ENCODE measurements at regions not wholly inside any gene's neighbourhood (a gene's known extent, or its start where the extent isn't known, plus 50 kb on each side); places are given as distances from the start of the nearest gene placed in this dataset.

DNA sequence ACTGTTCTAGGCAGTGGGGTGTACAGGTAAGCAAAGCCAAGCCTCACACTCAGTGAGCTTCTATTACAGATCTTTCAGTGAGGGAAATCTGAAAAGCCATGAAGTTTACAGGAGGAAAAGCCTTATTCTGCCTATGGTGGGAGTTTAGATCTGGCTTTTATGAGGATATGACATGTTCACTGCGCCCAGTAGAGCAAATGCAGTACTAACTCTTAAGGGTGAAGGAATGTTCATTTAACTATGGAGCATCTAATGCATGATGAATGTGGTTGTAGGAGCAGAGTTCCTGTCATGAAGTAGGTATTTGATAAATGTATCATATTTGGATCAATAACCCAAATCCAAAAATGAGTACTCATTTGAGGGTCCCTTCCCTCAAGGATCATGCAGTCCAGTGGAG is 230.2 kb upstream of the PAPPA start:
- DNase-seq = no peak
- TF ChIP-seq, protein P1, sequence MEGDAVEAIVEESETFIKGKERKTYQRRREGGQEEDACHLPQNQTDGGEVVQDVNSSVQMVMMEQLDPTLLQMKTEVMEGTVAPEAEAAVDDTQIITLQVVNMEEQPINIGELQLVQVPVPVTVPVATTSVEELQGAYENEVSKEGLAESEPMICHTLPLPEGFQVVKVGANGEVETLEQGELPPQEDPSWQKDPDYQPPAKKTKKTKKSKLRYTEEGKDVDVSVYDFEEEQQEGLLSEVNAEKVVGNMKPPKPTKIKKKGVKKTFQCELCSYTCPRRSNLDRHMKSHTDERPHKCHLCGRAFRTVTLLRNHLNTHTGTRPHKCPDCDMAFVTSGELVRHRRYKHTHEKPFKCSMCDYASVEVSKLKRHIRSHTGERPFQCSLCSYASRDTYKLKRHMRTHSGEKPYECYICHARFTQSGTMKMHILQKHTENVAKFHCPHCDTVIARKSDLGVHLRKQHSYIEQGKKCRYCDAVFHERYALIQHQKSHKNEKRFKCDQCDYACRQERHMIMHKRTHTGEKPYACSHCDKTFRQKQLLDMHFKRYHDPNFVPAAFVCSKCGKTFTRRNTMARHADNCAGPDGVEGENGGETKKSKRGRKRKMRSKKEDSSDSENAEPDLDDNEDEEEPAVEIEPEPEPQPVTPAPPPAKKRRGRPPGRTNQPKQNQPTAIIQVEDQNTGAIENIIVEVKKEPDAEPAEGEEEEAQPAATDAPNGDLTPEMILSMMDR (IDR thresholded peaks at IDR 0.05; ENCODE audit: low read depth, low read length) = no peak
- Histone ChIP-seq H3K9me3 (no peaks in the 10 kb centered on the region; the same call in 1 of the 2 replicates), H3K36me3 (no peaks in the 10 kb centered on the region), H3K4me1 (no peaks in the 10 kb centered on the region), H3K4me3 (ENCODE audit: low read depth, low read length) (no peak overlapping the region), H3K27me3 (no peaks in the 10 kb centered on the region)

DNA sequence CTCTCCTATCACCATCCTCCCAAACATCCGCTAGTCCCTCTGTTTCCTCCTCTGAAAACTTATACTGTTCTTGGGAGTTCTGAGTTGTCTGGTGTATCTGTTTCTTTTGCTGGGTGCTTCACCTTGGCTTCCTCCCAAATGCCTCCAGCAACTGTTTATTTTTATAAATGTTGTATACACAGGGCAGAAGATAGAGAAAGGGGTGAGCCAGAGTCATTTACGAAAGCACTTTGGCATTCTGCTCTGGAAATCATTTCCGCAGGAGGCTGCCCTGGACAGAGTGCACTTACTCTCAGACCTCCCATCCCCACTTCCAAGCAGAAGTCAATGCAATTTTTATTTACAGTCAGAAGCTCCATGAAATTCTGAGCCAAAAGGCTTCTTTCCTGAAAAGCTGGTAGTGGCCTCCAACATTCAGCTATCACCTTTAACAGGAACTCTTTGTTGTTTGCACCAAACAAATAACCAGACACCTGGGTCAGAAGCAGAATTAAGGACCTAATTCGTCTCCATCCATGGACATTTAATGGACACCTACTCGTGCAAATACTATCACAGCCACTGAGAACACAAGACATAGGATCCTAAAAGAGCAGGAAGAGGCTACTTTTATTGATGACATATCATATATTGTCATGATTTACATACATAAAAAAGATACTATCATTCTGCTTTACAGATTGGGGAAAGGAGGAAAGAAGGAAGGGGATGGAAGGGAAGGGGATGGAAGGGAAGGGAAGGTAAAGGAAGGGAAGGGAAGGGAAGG is 229.5 kb upstream of the PAPPA start:
- H3K9me3 ChIP-seq = no peaks in the 10 kb centered on the region; the same call in 1 of the 2 replicates
- no peaks in the 10 kb centered on the region for H3K4me1 ChIP-seq
- H3K4me3 ChIP-seq (ENCODE audit: low read depth, low read length) = no peak overlapping the region
- no peak for DNase-seq
- no peaks in the 10 kb centered on the region for H3K36me3 ChIP-seq
- H3K27me3 ChIP-seq = no peaks in the 10 kb centered on the region
- TF ChIP-seq, protein P1 (IDR thresholded peaks at IDR 0.05; ENCODE audit: low read depth, low read length) = no peak

DNA sequence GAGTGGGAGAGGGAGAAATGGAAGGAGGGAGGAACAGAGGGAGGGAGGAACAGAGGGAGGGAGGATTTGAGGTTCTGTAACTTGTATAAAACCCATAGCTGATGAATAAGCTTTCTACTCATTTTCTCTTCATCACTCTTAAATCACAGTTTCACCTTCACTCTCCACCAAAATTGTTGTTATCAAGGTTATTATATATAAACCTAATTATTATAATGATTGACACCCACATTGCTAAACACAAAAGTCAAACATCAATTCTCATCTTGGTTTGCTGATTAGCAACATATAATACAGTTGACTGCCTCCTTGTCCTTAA is 229.0 kb upstream of the PAPPA start:
- Histone ChIP-seq H3K36me3 (no peaks in the 10 kb centered on the region), H3K27me3 (no peaks in the 10 kb centered on the region), H3K9me3 (no peaks in the 10 kb centered on the region; the same call in 1 of the 2 replicates), H3K4me3 (ENCODE audit: low read depth, low read length) (no peak overlapping the region), H3K4me1 (no peaks in the 10 kb centered on the region)
- TF ChIP-seq, protein P1 (IDR thresholded peaks at IDR 0.05; ENCODE audit: low read depth, low read length) = no peak
- no peak for DNase-seq

DNA sequence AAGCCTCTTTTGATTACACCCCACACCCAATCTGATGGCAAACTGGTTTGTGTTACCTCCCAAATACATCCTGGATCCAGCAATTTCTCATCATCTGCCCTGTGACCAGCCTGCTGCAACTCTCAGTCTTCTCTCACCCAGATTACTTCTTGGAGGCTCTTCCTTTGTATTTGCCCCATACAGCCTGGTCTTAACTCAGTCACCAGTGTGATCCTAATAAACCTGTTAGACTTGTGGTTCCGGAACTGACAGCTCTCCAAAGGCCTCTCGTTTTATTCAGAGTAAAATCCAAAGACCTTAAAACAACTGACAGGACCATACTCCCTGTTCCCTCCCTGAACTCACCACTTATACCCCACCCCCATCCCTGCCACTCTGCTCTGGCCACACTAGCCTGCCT is 228.2 kb upstream of the PAPPA start:
- Histone ChIP-seq H3K27me3 (no peaks in the 10 kb centered on the region), H3K9me3 (no peaks in the 10 kb centered on the region; the same call in 1 of the 2 replicates), H3K4me3 (ENCODE audit: low read depth, low read length) (no peak overlapping the region), H3K36me3 (no peaks in the 10 kb centered on the region), H3K4me1 (no peaks in the 10 kb centered on the region)
- DNase-seq = no peak
- TF ChIP-seq, protein P1 (IDR thresholded peaks at IDR 0.05; ENCODE audit: low read depth, low read length) = no peak

DNA sequence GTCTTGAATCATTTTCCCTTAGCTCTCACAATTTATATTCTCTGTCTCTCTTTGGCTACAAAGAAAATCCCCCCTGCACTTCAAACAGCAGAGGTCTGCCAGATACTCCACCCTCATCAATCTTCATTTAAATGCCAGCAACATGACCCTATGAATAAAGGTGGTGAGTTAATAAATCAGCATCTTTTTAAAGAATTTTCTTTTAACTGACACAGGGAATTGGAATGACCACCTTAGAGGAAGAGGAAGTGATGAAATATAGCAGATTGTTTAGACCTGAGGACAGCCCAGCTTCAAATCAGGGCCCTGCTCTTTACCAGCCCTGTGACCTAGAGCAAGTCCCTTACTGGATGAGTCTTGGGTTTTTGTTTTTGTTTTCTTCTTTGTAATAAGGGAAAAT is 223.1 kb upstream of the PAPPA start:
- Histone ChIP-seq H3K27me3 (no peaks in the 10 kb centered on the region), H3K9me3 (no peaks in the 10 kb centered on the region; the same call in 1 of the 2 replicates), H3K36me3 (no peaks in the 10 kb centered on the region), H3K4me1 (no peaks in the 10 kb centered on the region), H3K4me3 (ENCODE audit: low read depth, low read length) (no peak overlapping the region)
- TF ChIP-seq, protein P1 (IDR thresholded peaks at IDR 0.05; ENCODE audit: low read depth, low read length) = no peak
- no peak for DNase-seq

DNA sequence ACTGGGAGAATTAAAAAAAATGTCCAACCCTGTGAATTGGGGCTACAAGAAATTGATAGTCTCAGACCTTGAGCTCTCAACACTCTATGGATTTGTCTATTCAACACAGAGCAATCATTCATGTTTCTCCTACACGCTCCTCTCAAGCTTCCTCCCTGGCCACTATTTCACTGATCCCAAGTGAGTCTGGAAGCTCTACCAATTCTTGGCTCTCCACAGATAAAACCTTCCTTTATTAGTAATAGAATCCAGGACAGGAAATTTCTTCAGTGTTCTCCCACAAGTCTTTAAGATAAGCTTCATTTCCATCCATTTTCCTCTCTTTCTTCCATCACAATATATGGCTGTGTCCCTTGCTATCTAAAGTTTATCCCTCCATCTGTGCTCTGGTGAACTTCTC is 215.1 kb upstream of the PAPPA start:
- Histone ChIP-seq H3K27me3 (no peaks in the 10 kb centered on the region), H3K9me3 (no peaks in the 10 kb centered on the region), H3K4me3 (ENCODE audit: low read depth, low read length) (no peak overlapping the region), H3K36me3 (no peaks in the 10 kb centered on the region), H3K4me1 (no peaks in the 10 kb centered on the region)
- DNase-seq = no peak
- TF ChIP-seq, protein P1 (IDR thresholded peaks at IDR 0.05; ENCODE audit: low read depth, low read length) = no peak
